B cell (primary cell): ENCODE measurements at regions not wholly inside any gene's neighbourhood (a gene's known extent, or its start where the extent isn't known, plus 50 kb on each side); places are given as distances from the start of the nearest gene placed in this dataset.

ENCODE experiments used
- ATAC-seq: fragments of 200-7000 bp; cut with Tn5 transposase; one replicate; pipeline ENCODE4 v1.10.0; 2021; ENCODE audit warnings: low read depth, mild to moderate bottlenecking, moderate number of reproducible peaks, moderate library complexity
- CTCF ChIA-PET: fragments of 350-600 bp; sonication (Branson Sonifier 250); formaldehyde crosslinking; loops from one replicate; lab custom pipeline; 2021; ENCODE audit warnings: antibody characterized with exemption, inconsistent platforms; lab: Charles Lee
- POLR2A ChIA-PET: fragments of 350-600 bp; sonication (Branson Sonifier 250); formaldehyde crosslinking; loops from one replicate; lab custom pipeline; 2021; ENCODE audit warnings: antibody characterized with exemption; lab: Charles Lee
- DNase-seq: peaks from one replicate; pipeline ENCODE4 v3.0.0; 2013
- H2AFZ ChIP-seq: 2 replicates; pipeline ENCODE4 v1.6.1; 2012; ENCODE audit warnings: mild to moderate bottlenecking, low read depth, low read length; ENCODE audit not compliant: insufficient read depth, poor library complexity, severe bottlenecking
- H3K27ac ChIP-seq, 2 donors: 1 replicate in 1 of 2; 2 replicates in 1 of 2; pipeline ENCODE4 v1.5.1; 2012 to 2013; ENCODE audit warnings: low read length in 2 of 2, mild to moderate bottlenecking in 2 of 2, moderate library complexity in 1 of 2
- H3K27me3 ChIP-seq, 4 experiments: fragments of 200-600 bp in 1 of 4; sonication (generic) in 1 of 4; replicated peaks in 1 of 4; 1 replicate in 2 of 4; 2 replicates in 2 of 4; pipeline versions ENCODE4 v1.6.1 to v1.7.0; 2013 to 2016; ENCODE audit warnings: low read length in 3 of 4, mild to moderate bottlenecking in 2 of 4, mixed read lengths in 1 of 4, moderate library complexity in 1 of 4; ENCODE audit not compliant: insufficient read depth in 4 of 4, control insufficient read depth in 3 of 4; ENCODE audit errors: control extremely low read depth in 1 of 4
- H3K36me3 ChIP-seq, 2 experiments: replicated peaks in 1 of 2; 1 replicate in 1 of 2; 2 replicates in 1 of 2; pipeline versions ENCODE4 v1.6.1 to v1.7.1; 2013; ENCODE audit warnings: low read length in 1 of 2; ENCODE audit not compliant: insufficient read depth in 2 of 2, control insufficient read depth in 1 of 2; ENCODE audit errors: control extremely low read depth in 1 of 2, extremely low read depth in 1 of 2
- H3K4me1 ChIP-seq, 2 donors: fragments of 200-600 bp in 1 of 2; sonication (generic) in 1 of 2; 1 replicate in 1 of 2; 2 replicates in 1 of 2; pipeline versions ENCODE4 v1.5.1 to v1.6.1; 2013 to 2017; ENCODE audit warnings: low read length in 2 of 2; ENCODE audit not compliant: control insufficient read depth in 2 of 2, insufficient read depth in 2 of 2
- H3K4me2 ChIP-seq: replicated peaks from 2 replicates; pipeline ENCODE3; 2012; ENCODE audit warnings: mild to moderate bottlenecking, low read depth, low read length; ENCODE audit not compliant: poor library complexity, severe bottlenecking
- H3K4me3 ChIP-seq, 5 experiments: fragments of 200-600 bp in 1 of 5; sonication (generic) in 1 of 5; 1 replicate in 3 of 5; 2 replicates in 2 of 5; pipeline versions ENCODE4 v1.5.1 to v1.7.0; 2011 to 2016; ENCODE audit warnings: low read length in 4 of 5, mild to moderate bottlenecking in 4 of 5, low read depth in 2 of 5, control low read depth in 1 of 5, moderate library complexity in 1 of 5; ENCODE audit not compliant: insufficient read depth in 1 of 5; ENCODE audit errors: control extremely low read depth in 1 of 5, extremely low read depth in 1 of 5
- H3K79me2 ChIP-seq: fragments of 200-600 bp; sonication (generic); one replicate; pipeline ENCODE4 v1.6.0; 2016; ENCODE audit warnings: low read length; ENCODE audit not compliant: control insufficient read depth, insufficient read depth
- H3K9ac ChIP-seq: fragments of 200-600 bp; sonication (generic); 2 replicates; pipeline ENCODE4 v1.6.1; 2017; ENCODE audit warnings: mild to moderate bottlenecking, low read length, moderate library complexity
- H3K9me3 ChIP-seq, 3 donors: one replicate each; pipeline versions ENCODE4 v1.6.1 to v1.7.1; 2013; ENCODE audit warnings: low read length in 2 of 3; ENCODE audit not compliant: control insufficient read depth in 2 of 3, insufficient read depth in 1 of 3; ENCODE audit errors: control extremely low read depth in 1 of 3
- H4K20me1 ChIP-seq: 2 replicates; pipeline ENCODE4 v1.6.0; 2012; ENCODE audit warnings: mild to moderate bottlenecking, low read length; ENCODE audit not compliant: insufficient read depth, control insufficient read depth, poor library complexity, severe bottlenecking
- H3K27ac Mint-ChIP-seq: one replicate; pipeline ENCODE4 v1.8.0; 2021; ENCODE audit warnings: mixed read lengths
- H3K27me3 Mint-ChIP-seq: one replicate; pipeline ENCODE4 v1.8.0; 2021; ENCODE audit warnings: mixed read lengths
- H3K4me1 Mint-ChIP-seq: one replicate; pipeline ENCODE4 v1.8.0; 2021; ENCODE audit warnings: mixed read lengths
- H3K4me3 Mint-ChIP-seq: one replicate; pipeline ENCODE4 v1.8.0; 2021; ENCODE audit warnings: mixed read lengths
- H3K9me3 Mint-ChIP-seq: one replicate; pipeline ENCODE4 v1.8.0; 2022; ENCODE audit warnings: mixed read lengths; ENCODE audit not compliant: insufficient read depth
- CTCF ChIP-seq: fragments of 200-600 bp; IDR thresholded peaks from one replicate; pipeline ENCODE4 v1.8.0; 2022; ENCODE audit warnings: antibody characterized with exemption, mild to moderate bottlenecking
- EZH2 ChIP-seq: IDR thresholded peaks from 2 replicates; pipeline ENCODE4 v1.6.1; 2012; ENCODE audit warnings: borderline replicate concordance, low read depth, mild to moderate bottlenecking, moderate library complexity, low read length; ENCODE audit not compliant: insufficient read depth, poor library complexity, severe bottlenecking
- WGBS: methylation state at CpG from one replicate; pipeline ENCODE4 v1.1.5; 2013; ENCODE audit warnings: missing lambda C conversion rate; ENCODE audit not compliant: insufficient coverage; 5-methylcytosine and 5-hydroxymethylcytosine counted together
- intact Hi-C: fragments of 100-400 bp; cut with micrococcal nuclease; formaldehyde crosslinking; loops from one replicate; pipeline ENCODE4 v1.10.0; 2022

GRCh38 chr15:89412905-89413411 lies 78.3 kb upstream of the POLG start:
- CTCF ChIA-PET = interaction anchor here (0.7 to 1.0 kb wide), 2 partner anchors 8 to 59 kb away, joined by 3 read pairs; no protein-coding TSS in a partner anchor
- Histone ChIP-seq H3K4me3 (no peak overlapping the region), H3K4me1 (peaks cover 57 to 76% of the 10 kb centered on the region in 2 donors), H3K27ac (no peak overlapping the region), H3K36me3 (no peaks in the 10 kb centered on the region), H2AFZ (no peak overlapping the region), H4K20me1 (no peaks in the 10 kb centered on the region), H3K4me2 (no peak overlapping the region), H3K79me2 (no peaks in the 10 kb centered on the region), H3K9me3 (peaks cover 0 to 57% (median 0%) of the 10 kb centered on the region in 3 donors), H3K9ac (no peak overlapping the region), H3K27me3 (peaks cover 0 to 98% (median 77%) of the 10 kb centered on the region in 4 experiments)
- H3K4me3 Mint-ChIP-seq = no peak overlapping the region
- peaks cover 87% of the 10 kb centered on the region for H3K27me3 Mint-ChIP-seq
- H3K9me3 Mint-ChIP-seq = no peaks in the 10 kb centered on the region
- TF ChIP-seq EZH2 = no peak
- TF ChIP-seq CTCF = no peak
- intact Hi-C loops = no loop called here
- H3K27ac Mint-ChIP-seq = no peak overlapping the region
- ATAC-seq (no peak), DNase-seq (no peak)
- WGBS = 13% methylated on average over 7 of the region's 11 CpGs
- POLR2A ChIA-PET = no interaction called here
- H3K4me1 Mint-ChIP-seq = peaks cover 36% of the 10 kb centered on the region

GRCh38 chr15:89410039-89410435 lies 75.4 kb upstream of the POLG start:
- Histone ChIP-seq H3K4me1 (peaks cover 63 to 83% of the 10 kb centered on the region in 2 donors), H3K27me3 (peaks cover 0 to 99% (median 88%) of the 10 kb centered on the region in 4 experiments), H4K20me1 (no peaks in the 10 kb centered on the region), H3K9ac (no peak overlapping the region), H3K4me2 (peak overlapping the region; percentile 85), H3K79me2 (no peaks in the 10 kb centered on the region), H3K36me3 (no peaks in the 10 kb centered on the region), H3K4me3 (no peak overlapping the region), H3K9me3 (peaks cover 0 to 64% (median 0%) of the 10 kb centered on the region in 3 donors), H2AFZ (no peak overlapping the region), H3K27ac (no peak overlapping the region)
- ChIA-PET POLR2A (no interaction called here), CTCF (no interaction called here)
- ATAC-seq (no peak), DNase-seq (peak; percentile 40)
- peaks cover 49% of the 10 kb centered on the region for H3K4me1 Mint-ChIP-seq
- no peak overlapping the region for H3K27ac Mint-ChIP-seq
- 15% methylated on average over 18 of the region's 19 CpGs for WGBS
- intact Hi-C loops = no loop called here
- peak overlapping the region; percentile 23 for H3K4me3 Mint-ChIP-seq
- no peaks in the 10 kb centered on the region for H3K9me3 Mint-ChIP-seq
- peaks cover 88% of the 10 kb centered on the region for H3K27me3 Mint-ChIP-seq
- TF ChIP-seq EZH2 (no peak), CTCF (no peak)
